ENCODE measurements at regions not wholly inside any gene's neighbourhood (a gene's known extent, or its start where the extent isn't known, plus 50 kb on each side); places are given as distances from the start of the nearest gene placed in this dataset.

GRCh38 chr17:53696286-53696685, 126.4 kb upstream of the KIF2B start:
- Histone ChIP-seq H3K9me3 (0 out of 3 replicates have a peak, but pooled peaks cover 3% of the 10 kb centered on the region), H3K27ac (no peak overlapping the region), H3K4me3 (no peak overlapping the region), H3K4me2 (no peak overlapping the region), H3K4me1 (no peaks in the 10 kb centered on the region)
- CTCF ChIA-PET = no interaction called here
- no peak for DNase-seq (ENCODE audit: low read depth in 1 of 2, low spot score in 1 of 2)
- POLR2A ChIA-PET = no interaction called here
- no peak for ATAC-seq
- TF ChIP-seq ELK1 (IDR thresholded peaks at IDR 0.05; ENCODE audit: low read depth, low read length) = no peak
- no peak for TF ChIP-seq RAD21 (conservative IDR thresholded peaks at IDR 0.05 in 1 of 2, IDR thresholded peaks at IDR 0.05 in 1 of 2)
- no peak for TF ChIP-seq EHMT2 (IDR thresholded peaks at IDR 0.05; ENCODE audit: low read depth)
- TF ChIP-seq, protein P1, sequence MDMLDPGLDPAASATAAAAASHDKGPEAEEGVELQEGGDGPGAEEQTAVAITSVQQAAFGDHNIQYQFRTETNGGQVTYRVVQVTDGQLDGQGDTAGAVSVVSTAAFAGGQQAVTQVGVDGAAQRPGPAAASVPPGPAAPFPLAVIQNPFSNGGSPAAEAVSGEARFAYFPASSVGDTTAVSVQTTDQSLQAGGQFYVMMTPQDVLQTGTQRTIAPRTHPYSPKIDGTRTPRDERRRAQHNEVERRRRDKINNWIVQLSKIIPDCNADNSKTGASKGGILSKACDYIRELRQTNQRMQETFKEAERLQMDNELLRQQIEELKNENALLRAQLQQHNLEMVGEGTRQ (IDR thresholded peaks at IDR 0.05) = no peak
- no peak for TF ChIP-seq TFCP2L1 (CRISPR knock-in tag; IDR thresholded peaks at IDR 0.05)
- no peak for TF ChIP-seq PBX3 (IDR thresholded peaks at IDR 0.05)
- TF ChIP-seq HOXB13 (CRISPR knock-in tag; IDR thresholded peaks at IDR 0.05; ENCODE audit: low read depth) = no peak
- TF ChIP-seq POLR2AphosphoS2 (conservative IDR thresholded peaks at IDR 0.05; ENCODE audit: low read length) = no peak
- no peak for TF ChIP-seq HMGXB4 (CRISPR knock-in tag; IDR thresholded peaks at IDR 0.05; ENCODE audit: borderline replicate concordance)
- no peak for TF ChIP-seq BHLHE40 (IDR thresholded peaks at IDR 0.05; ENCODE audit: low read depth, low read length)
- TF ChIP-seq JUN (IDR thresholded peaks at IDR 0.05) = no peak
- no peak for TF ChIP-seq ZFP36 (IDR thresholded peaks at IDR 0.05; ENCODE audit: borderline replicate concordance, partially characterized antibody)
- TF ChIP-seq KDM1A (IDR thresholded peaks at IDR 0.05; ENCODE audit: low read depth) = no peak
- no peak for TF ChIP-seq EP300 (IDR thresholded peaks at IDR 0.05)
- TF ChIP-seq RARB (CRISPR knock-in tag; IDR thresholded peaks at IDR 0.05) = no peak
- TF ChIP-seq EHF (CRISPR knock-in tag; IDR thresholded peaks at IDR 0.05) = no peak
- TF ChIP-seq POLR2A (IDR thresholded peaks at IDR 0.05; ENCODE audit: low read length) = no peak
- TF ChIP-seq, protein P2, sequence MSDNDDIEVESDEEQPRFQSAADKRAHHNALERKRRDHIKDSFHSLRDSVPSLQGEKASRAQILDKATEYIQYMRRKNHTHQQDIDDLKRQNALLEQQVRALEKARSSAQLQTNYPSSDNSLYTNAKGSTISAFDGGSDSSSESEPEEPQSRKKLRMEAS (IDR thresholded peaks at IDR 0.05) = no peak
- TF ChIP-seq HOXA7 (CRISPR knock-in tag; IDR thresholded peaks at IDR 0.05) = no peak
- 24% methylated on average over 5 of the region's 5 CpGs for WGBS (ENCODE audit: missing lambda C conversion rate)
- FAIRE-seq = no peak

- ATAC-seq (no peak), DNase-seq (ENCODE audit: low read depth in 1 of 2, low spot score in 1 of 2) (no peak), FAIRE-seq (no peak)
- Histone ChIP-seq H3K4me1 (no peaks in the 10 kb centered on the region), H3K9me3 (peaks cover 3% of the 10 kb centered on the region; the same call in 1 of the 3 replicates), H3K4me3 (no peak overlapping the region), H3K4me2 (no peak overlapping the region), H3K27ac (no peak overlapping the region)
- ChIA-PET POLR2A (no interaction called here), CTCF (no interaction called here)
- 27% methylated on average over 3 of the region's 3 CpGs for WGBS (ENCODE audit: missing lambda C conversion rate)
- TF ChIP-seq ZNF302 (CRISPR knock-in tag; IDR thresholded peaks at IDR 0.05) = no peak
- no peak for TF ChIP-seq HOXB5 (CRISPR knock-in tag; IDR thresholded peaks at IDR 0.05)
- no peak for TF ChIP-seq EP300 (IDR thresholded peaks at IDR 0.05)
- TF ChIP-seq RARB (CRISPR knock-in tag; IDR thresholded peaks at IDR 0.05) = no peak
- TF ChIP-seq NR3C1 (IDR thresholded peaks at IDR 0.05) = no peak
- TF ChIP-seq GATA3 (IDR thresholded peaks at IDR 0.05; ENCODE audit: borderline replicate concordance) = no peak
- TF ChIP-seq CHD4 (IDR thresholded peaks at IDR 0.05; ENCODE audit: borderline replicate concordance) = no peak
- no peak for TF ChIP-seq ESRRA (IDR thresholded peaks at IDR 0.05; ENCODE audit: borderline replicate concordance, low read length)
- no peak for TF ChIP-seq CEBPB (IDR thresholded peaks at IDR 0.05)
- no peak for TF ChIP-seq RCOR1 (IDR thresholded peaks at IDR 0.05; ENCODE audit: low read depth, low read length)
- TF ChIP-seq CTCF (IDR thresholded peaks at IDR 0.05) = no peak
- TF ChIP-seq EHF (CRISPR knock-in tag; IDR thresholded peaks at IDR 0.05) = no peak
- TF ChIP-seq FOSB (CRISPR knock-in tag; IDR thresholded peaks at IDR 0.05) = no peak
- TF ChIP-seq BHLHE40 (IDR thresholded peaks at IDR 0.05; ENCODE audit: low read depth, low read length) = no peak
These were observed 135.4 kb upstream of the KIF2B start for GRCh38 chr17:53687324-53687723.

Measured in A549 (cell line).